Nucleus accumbens (tissue), 56 donors: ENCODE measurements at regions not wholly inside any gene's neighbourhood (a gene's known extent, or its start where the extent isn't known, plus 50 kb on each side); places are given as distances from the start of the nearest gene placed in this dataset.
A peak's percentile ranks its signal among the peaks of the same experiment; 100 is the strongest.

Experiments used
- DNase-seq, 56 donors: peaks; one replicate each; lab custom pipeline; 2025; lab: John Stamatoyannopoulos, UW

DNA sequence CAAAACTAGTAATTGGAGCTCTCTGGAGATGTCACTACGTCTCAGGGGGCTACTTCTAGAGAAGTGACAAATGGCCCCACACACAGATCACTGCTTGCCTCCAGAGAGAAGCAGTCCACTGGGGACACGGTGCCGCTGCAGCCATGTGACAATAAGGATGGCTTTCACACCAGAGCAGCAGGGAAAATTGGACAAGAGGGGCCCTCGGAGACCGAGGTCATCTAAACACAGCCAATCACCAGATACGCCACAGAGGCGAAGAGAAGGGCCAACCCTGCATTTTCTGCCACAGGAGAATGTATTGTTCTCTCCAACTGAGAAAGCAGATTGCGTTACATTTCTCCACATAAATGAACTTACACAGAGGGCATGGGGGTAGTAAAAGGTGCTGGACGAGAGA lies 51.2 kb upstream of the TIAM1 start:
- peak in 42 of 56 donors; percentile 8 to 65 (median 36) for DNase-seq

GRCh38 chr21:31394309-31394708 lies 50.2 kb upstream of the TIAM1 start:
- DNase-seq, result no peak
